ENCODE measurements at regions not wholly inside any gene's neighbourhood (a gene's known extent, or its start where the extent isn't known, plus 50 kb on each side); places are given as distances from the start of the nearest gene placed in this dataset.

DNA sequence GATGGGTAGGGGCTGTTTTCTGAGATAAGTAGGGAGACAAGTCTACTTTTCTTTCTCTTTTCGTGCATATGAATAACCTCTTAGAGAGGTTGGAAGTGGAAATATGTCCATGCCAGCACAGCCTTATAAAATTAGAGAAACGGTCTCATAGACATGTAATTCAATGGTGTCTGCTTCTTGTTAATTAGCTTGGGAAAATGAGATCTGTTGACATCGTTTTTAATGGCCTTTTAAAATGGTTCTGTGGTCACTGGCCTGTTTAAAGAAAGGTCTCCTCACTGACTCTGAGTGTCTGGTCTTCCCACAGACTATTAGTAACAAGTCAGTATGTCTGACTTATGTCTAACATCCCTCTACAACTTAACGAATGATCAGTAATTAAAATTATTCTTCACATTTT is 487.1 kb downstream of the SLITRK6 start:
- no peak overlapping the region for H3K4me3 ChIP-seq
- TF ChIP-seq, protein P1, sequence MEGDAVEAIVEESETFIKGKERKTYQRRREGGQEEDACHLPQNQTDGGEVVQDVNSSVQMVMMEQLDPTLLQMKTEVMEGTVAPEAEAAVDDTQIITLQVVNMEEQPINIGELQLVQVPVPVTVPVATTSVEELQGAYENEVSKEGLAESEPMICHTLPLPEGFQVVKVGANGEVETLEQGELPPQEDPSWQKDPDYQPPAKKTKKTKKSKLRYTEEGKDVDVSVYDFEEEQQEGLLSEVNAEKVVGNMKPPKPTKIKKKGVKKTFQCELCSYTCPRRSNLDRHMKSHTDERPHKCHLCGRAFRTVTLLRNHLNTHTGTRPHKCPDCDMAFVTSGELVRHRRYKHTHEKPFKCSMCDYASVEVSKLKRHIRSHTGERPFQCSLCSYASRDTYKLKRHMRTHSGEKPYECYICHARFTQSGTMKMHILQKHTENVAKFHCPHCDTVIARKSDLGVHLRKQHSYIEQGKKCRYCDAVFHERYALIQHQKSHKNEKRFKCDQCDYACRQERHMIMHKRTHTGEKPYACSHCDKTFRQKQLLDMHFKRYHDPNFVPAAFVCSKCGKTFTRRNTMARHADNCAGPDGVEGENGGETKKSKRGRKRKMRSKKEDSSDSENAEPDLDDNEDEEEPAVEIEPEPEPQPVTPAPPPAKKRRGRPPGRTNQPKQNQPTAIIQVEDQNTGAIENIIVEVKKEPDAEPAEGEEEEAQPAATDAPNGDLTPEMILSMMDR (IDR thresholded peaks at IDR 0.05), result no peak
- 72 to 81% (median 74%) methylated on average over 4 of the region's 4 CpGs for WGBS, 3 donors
- no peaks in the 10 kb centered on the region for H3K27me3 ChIP-seq (ENCODE audit: insufficient read depth in 3 of 3, low read length in 2 of 3)
- H3K27ac ChIP-seq, result no peak overlapping the region
- H3K36me3 ChIP-seq (ENCODE audit: insufficient read depth in 1 of 2, low read depth in 1 of 2), result no peaks in the 10 kb centered on the region
- H3K9me3 ChIP-seq, result no peaks in the 10 kb centered on the region
- no peak for DNase-seq
- no peaks in the 10 kb centered on the region for H3K4me1 ChIP-seq
- intact Hi-C loops (cut with DNase I), result no loop called here
- no peak for ATAC-seq

DNA sequence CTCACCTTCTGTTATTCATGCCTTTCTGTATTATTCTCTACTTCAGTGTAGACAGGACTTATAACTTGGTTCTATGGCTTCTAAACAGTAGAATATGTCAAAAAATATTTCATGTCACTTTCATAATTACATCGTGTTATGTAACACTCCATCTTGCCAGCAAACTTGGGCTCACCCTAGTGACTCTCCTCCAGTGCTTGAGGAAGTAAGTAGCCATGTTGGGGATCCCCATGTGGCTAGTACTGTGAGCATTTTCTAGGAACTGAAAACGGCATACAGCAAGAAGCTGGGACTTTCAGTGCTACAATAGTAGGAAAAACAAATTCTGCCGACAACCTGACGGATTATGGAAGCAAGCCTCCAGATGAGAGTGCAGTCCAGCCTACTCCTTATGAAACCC is 495.6 kb downstream of the SLITRK6 start:
- Histone ChIP-seq H3K9me3 (no peaks in the 10 kb centered on the region), H3K36me3 (ENCODE audit: insufficient read depth in 1 of 2, low read depth in 1 of 2) (no peaks in the 10 kb centered on the region), H3K27ac (no peak overlapping the region), H3K27me3 (ENCODE audit: insufficient read depth in 3 of 3, low read length in 2 of 3) (no peaks in the 10 kb centered on the region), H3K4me3 (no peak overlapping the region), H3K4me1 (no peaks in the 10 kb centered on the region)
- intact Hi-C loops (cut with DNase I), result no loop called here
- no peak for ATAC-seq
- TF ChIP-seq, protein P1 (IDR thresholded peaks at IDR 0.05), result no peak
- WGBS, 3 donors, result 47 to 53% (median 50%) methylated on average over 4 of the region's 4 CpGs
- no peak for DNase-seq

DNA sequence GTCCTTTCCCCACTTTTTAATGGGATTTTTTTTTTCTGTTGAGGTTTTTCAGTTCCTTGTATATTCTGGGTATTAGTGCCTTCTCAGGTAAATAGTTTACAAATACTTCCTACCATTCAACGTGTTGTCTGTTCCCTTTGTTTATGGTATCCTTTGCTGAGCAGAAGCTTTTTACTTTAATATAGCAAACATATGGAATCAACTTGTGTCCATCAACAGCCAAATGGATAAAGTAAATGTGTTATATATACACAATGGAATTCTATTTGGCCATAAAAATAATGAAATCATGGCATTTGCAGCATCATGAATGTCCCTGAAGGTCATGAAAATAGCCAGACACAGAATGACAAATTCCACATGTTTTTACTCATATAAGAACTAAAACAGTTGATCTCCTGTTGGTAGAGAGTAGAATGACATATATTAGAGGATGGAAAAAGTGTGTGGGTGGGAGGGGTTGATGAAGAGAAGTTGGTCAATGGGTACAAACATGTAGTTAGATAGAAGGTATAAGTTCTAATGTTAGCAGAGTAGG is 500.8 kb downstream of the SLITRK6 start:
- TF ChIP-seq, protein P1 (IDR thresholded peaks at IDR 0.05), result no peak
- 54 to 72% (median 64%) methylated on average over 1 of the region's 1 CpG for WGBS, 3 donors

DNA sequence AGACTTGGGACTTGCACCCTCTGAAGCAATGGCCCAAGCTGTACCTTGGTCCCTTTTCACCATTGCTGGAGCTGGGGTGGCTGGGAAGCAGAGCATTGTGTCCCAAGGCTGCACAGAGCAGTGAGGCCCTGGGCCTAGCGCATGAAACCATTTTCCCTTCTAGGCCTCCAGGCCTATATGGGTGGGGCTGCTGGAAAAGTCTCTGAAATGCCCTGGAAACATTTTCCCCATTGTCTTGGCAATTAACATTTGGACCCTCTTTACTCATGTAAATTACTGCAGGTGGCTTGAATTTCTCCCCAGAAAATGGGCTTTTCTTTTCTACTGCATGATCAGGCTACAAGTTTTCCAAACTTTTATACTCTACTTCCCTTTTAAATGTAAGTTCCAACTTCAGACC is 510.5 kb downstream of the SLITRK6 start:
- Histone ChIP-seq H3K4me3 (no peak overlapping the region), H3K36me3 (ENCODE audit: insufficient read depth in 1 of 2, low read depth in 1 of 2) (no peaks in the 10 kb centered on the region), H3K4me1 (no peaks in the 10 kb centered on the region), H3K27ac (no peak overlapping the region), H3K27me3 (ENCODE audit: insufficient read depth in 3 of 3, low read length in 2 of 3) (no peaks in the 10 kb centered on the region), H3K9me3 (no peaks in the 10 kb centered on the region)
- intact Hi-C loops (cut with DNase I), result no loop called here
- ATAC-seq (no peak), DNase-seq (no peak)
- WGBS, 3 donors, result 94 to 100% (median 96%) methylated on average over 1 of the region's 1 CpG
- TF ChIP-seq, protein P1 (IDR thresholded peaks at IDR 0.05), result no peak

More for the DNA sequence above, 500.8 kb downstream of the SLITRK6 start:
- Histone ChIP-seq H3K4me1 (no peaks in the 10 kb centered on the region), H3K4me3 (no peak overlapping the region), H3K27ac (no peak overlapping the region), H3K36me3 (ENCODE audit: insufficient read depth in 1 of 2, low read depth in 1 of 2) (no peaks in the 10 kb centered on the region), H3K9me3 (no peaks in the 10 kb centered on the region), H3K27me3 (ENCODE audit: insufficient read depth in 3 of 3, low read length in 2 of 3) (no peaks in the 10 kb centered on the region)
- DNase-seq (no peak), ATAC-seq (no peak)
- intact Hi-C loops (cut with DNase I), result no loop called here

DNA sequence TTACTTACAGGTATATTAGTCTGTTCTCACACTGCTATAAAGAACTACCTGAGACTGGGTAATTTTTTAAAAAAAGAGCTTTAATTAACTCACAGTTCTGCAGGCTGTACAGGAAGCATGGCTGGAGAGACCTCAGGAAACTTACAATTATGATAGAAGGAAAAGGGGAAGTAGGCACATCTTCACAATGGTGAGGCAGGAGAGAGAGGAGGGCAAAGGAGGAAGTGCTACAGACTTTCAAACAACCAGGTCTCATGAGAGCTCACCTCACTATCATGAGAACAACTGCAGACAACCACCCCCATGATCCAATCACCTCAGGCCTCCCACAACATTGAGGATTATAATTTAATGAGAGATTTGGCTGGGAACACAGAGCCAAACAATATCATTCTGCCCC is 511.7 kb downstream of the SLITRK6 start:
- Histone ChIP-seq H3K4me1 (no peaks in the 10 kb centered on the region), H3K4me3 (no peak overlapping the region), H3K27me3 (ENCODE audit: insufficient read depth in 3 of 3, low read length in 2 of 3) (no peaks in the 10 kb centered on the region), H3K9me3 (no peaks in the 10 kb centered on the region), H3K27ac (no peak overlapping the region), H3K36me3 (ENCODE audit: insufficient read depth in 1 of 2, low read depth in 1 of 2) (no peaks in the 10 kb centered on the region)
- ATAC-seq, result no peak
- TF ChIP-seq, protein P1 (IDR thresholded peaks at IDR 0.05), result no peak
- intact Hi-C loops (cut with DNase I), result no loop called here
- DNase-seq, result no peak
